Colonic mucosa (tissue), 4 donors: ENCODE measurements at regions not wholly inside any gene's neighbourhood (a gene's known extent, or its start where the extent isn't known, plus 50 kb on each side); places are given as distances from the start of the nearest gene placed in this dataset.

Experiments
- DNase-seq: peaks from one replicate; pipeline ENCODE4 v3.0.0-alpha.2; 2020
- H3K27ac ChIP-seq: fragments of 200-600 bp; one replicate; pipeline ENCODE4 v1.8.0; 2021
- H3K27me3 ChIP-seq: fragments of 200-600 bp; one replicate; pipeline ENCODE4 v1.8.0; 2021
- H3K36me3 ChIP-seq: fragments of 200-600 bp; one replicate; pipeline ENCODE4 v1.8.0; 2021
- H3K4me1 ChIP-seq: fragments of 200-600 bp; one replicate; pipeline ENCODE4 v1.8.0; 2021; ENCODE audit warnings: mild to moderate bottlenecking
- H3K4me3 ChIP-seq: fragments of 200-600 bp; one replicate; pipeline ENCODE4 v1.8.0; 2021
- H3K9ac ChIP-seq, 2 donors: one replicate each; pipeline ENCODE4 v1.7.0; 2013; ENCODE audit warnings: control low read depth in 2 of 2, low read depth in 2 of 2, low read length in 2 of 2
- H3K9me3 ChIP-seq: fragments of 200-600 bp; one replicate; pipeline ENCODE4 v1.8.0; 2021
- CTCF ChIP-seq: fragments of 200-600 bp; IDR thresholded peaks from one replicate; pipeline ENCODE4 v1.8.0; 2022; ENCODE audit warnings: antibody characterized with exemption, mild to moderate bottlenecking
- intact Hi-C: fragments of 100-400 bp; cut with DNase I; formaldehyde crosslinking; loops from one replicate; pipeline ENCODE4 v1.14.1; 2022
- donor health status: healthy.
- donor health status: DM: no; HTN: no; CAD: no.
- donor health status: DM: no; HTN: no; CAD: no.

- no peak for TF ChIP-seq CTCF
- peak; percentile 70 for DNase-seq
- Histone ChIP-seq H3K9ac (no peak overlapping the region), H3K4me1 (no peaks in the 10 kb centered on the region), H3K27me3 (no peaks in the 10 kb centered on the region), H3K4me3 (no peak overlapping the region), H3K36me3 (no peaks in the 10 kb centered on the region), H3K9me3 (no peaks in the 10 kb centered on the region), H3K27ac (no peak overlapping the region)
- intact Hi-C loops = no loop called here
Observed at GRCh38 chr6:138036111-138036510, 71.1 kb downstream of the PERP start.

- Histone ChIP-seq H3K36me3 (no peaks in the 10 kb centered on the region), H3K27ac (no peak overlapping the region), H3K4me3 (no peak overlapping the region), H3K9me3 (no peaks in the 10 kb centered on the region), H3K9ac (no peak overlapping the region), H3K27me3 (no peaks in the 10 kb centered on the region), H3K4me1 (no peaks in the 10 kb centered on the region)
- no peak for TF ChIP-seq CTCF
- DNase-seq = no peak
- intact Hi-C loops = no loop called here
Observed at GRCh38 chr6:138037009-138037504, 70.2 kb downstream of the PERP start.

GRCh38 chr6:138038142-138038870 is 68.9 kb downstream of the PERP start:
- H3K27ac ChIP-seq = no peak overlapping the region
- H3K9ac ChIP-seq = no peak overlapping the region
- H3K27me3 ChIP-seq = no peaks in the 10 kb centered on the region
- no peak for TF ChIP-seq CTCF
- no peak overlapping the region for H3K4me3 ChIP-seq
- no peaks in the 10 kb centered on the region for H3K4me1 ChIP-seq
- H3K36me3 ChIP-seq = no peaks in the 10 kb centered on the region
- intact Hi-C loops = no loop called here
- no peak for DNase-seq
- H3K9me3 ChIP-seq = no peaks in the 10 kb centered on the region
